ENCODE measurements at regions not wholly inside any gene's neighbourhood (a gene's known extent, or its start where the extent isn't known, plus 50 kb on each side); places are given as distances from the start of the nearest gene placed in this dataset.
"Not testable (repeated sequence)": the region's sequence is repeated elsewhere in the genome, so short reads cannot be mapped to it uniquely, and the experiment has no call there.

DNA sequence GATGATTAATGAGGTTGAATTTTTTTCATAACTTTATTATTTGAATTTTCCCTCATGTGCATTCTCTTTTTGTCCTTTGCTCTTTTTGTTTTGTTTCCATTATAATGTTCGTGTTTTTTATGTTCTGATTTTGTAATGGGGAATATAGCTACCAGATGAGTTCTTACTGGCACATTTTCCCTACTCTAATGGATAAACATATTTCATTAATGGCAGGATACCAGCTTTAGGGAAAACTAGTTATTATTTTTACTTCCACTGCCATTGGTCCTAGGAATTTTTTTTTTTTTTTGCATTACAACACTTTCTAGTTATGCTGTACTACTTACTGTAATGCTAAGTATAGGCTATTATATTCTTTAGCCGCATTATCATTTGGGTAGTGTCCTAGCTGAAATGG, 286.3 kb downstream of the SPRY1 start:
- H3K9me3 Mint-ChIP-seq, result peaks cover 7% of the 10 kb centered on the region
- H3K36me3 Mint-ChIP-seq (ENCODE audit: low read depth), result no peaks in the 10 kb centered on the region
- peaks cover 14% of the 10 kb centered on the region for H3K27me3 Mint-ChIP-seq
- H3K4me1 Mint-ChIP-seq (ENCODE audit: low read depth), result no peaks in the 10 kb centered on the region
- H3K4me3 Mint-ChIP-seq, result no peak overlapping the region
- H3K27ac Mint-ChIP-seq, result no peak overlapping the region

DNA sequence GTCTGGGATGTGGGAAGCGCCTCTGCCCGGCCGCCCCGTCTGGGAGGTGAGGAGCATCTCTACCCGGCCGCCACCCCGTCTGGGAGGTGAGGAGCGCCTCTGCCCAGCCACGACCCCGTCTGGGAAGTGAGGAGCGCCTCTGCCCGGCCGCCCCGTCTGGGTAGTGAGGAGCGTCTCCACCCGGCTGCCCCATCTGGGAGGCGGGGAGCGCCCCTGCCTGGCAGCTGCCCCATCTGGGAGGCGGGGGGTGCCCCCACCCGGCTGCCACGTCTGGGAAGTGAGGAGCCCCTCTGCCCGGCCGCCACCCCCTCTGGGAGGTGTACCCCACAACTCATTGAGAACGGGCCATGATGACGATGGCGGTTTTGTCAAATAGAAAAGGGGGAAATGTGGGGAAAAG, 288.3 kb downstream of the SPRY1 start:
- H3K4me3 Mint-ChIP-seq; H3K27me3 Mint-ChIP-seq; H3K27ac Mint-ChIP-seq; H3K4me1 Mint-ChIP-seq (ENCODE audit: low read depth); H3K36me3 Mint-ChIP-seq (ENCODE audit: low read depth): not testable (repeated sequence)
- H3K9me3 Mint-ChIP-seq, result peaks cover 16% of the 10 kb centered on the region

- H3K4me3 Mint-ChIP-seq; H3K9me3 Mint-ChIP-seq; H3K36me3 Mint-ChIP-seq (ENCODE audit: low read depth); H3K27ac Mint-ChIP-seq; H3K4me1 Mint-ChIP-seq (ENCODE audit: low read depth); H3K27me3 Mint-ChIP-seq: not testable (repeated sequence)
Measured at GRCh38 chr4:123695531-123695930, 298.9 kb downstream of the SPRY1 start.

DNA sequence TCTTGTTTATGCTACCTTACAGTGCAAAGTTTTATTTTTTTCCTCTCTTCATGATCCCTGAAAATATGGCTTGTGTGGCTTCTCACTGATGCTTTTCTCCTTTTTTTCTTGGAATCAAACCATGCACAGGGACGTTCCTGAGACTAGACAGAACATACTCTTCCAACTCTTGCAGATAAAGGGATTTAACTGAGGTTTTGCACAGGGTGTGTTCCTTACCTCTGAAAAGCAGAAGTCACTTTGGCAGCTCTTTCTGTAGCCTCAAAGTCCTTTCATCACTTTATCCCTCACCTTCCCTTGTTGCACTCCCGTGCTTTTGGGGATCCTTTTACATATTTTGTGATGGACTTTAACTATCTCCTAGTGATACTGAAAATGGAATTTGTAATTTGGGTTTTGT, 300.1 kb downstream of the SPRY1 start:
- Mint-ChIP-seq H3K9me3 (no peaks in the 10 kb centered on the region), H3K36me3 (ENCODE audit: low read depth) (no peaks in the 10 kb centered on the region), H3K4me1 (ENCODE audit: low read depth) (no peaks in the 10 kb centered on the region), H3K27ac (no peak overlapping the region), H3K27me3 (peaks cover under 1% of the 10 kb centered on the region), H3K4me3 (no peak overlapping the region)

DNA sequence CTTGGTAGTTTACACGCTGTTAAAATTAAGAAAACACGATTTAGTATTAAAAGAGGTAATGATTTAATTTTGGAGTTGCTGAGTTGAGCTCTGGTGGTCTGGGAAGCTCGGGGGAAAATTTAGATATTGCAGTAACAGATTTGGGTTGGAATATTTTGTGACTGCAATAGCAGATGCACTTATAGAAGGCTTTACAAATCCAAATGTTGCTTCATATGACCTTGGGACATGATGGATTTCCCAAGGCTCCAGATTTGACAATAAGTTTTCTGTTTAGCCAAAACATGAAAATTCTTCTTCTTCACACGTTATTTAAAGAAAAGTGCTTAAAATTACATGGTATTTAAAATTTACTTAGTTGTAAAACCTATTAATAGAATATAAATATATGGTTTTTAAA, 302.0 kb downstream of the SPRY1 start:
- peaks cover 3% of the 10 kb centered on the region for H3K27me3 Mint-ChIP-seq
- no peak overlapping the region for H3K27ac Mint-ChIP-seq
- no peaks in the 10 kb centered on the region for H3K36me3 Mint-ChIP-seq (ENCODE audit: low read depth)
- H3K4me1 Mint-ChIP-seq (ENCODE audit: low read depth), result no peaks in the 10 kb centered on the region
- H3K9me3 Mint-ChIP-seq, result no peaks in the 10 kb centered on the region
- H3K4me3 Mint-ChIP-seq, result no peak overlapping the region

- Mint-ChIP-seq H3K36me3 (ENCODE audit: low read depth) (no peaks in the 10 kb centered on the region), H3K27ac (no peak overlapping the region), H3K9me3 (no peaks in the 10 kb centered on the region), H3K27me3 (peaks cover 3% of the 10 kb centered on the region), H3K4me3 (no peak overlapping the region), H3K4me1 (ENCODE audit: low read depth) (no peaks in the 10 kb centered on the region)
Measured at GRCh38 chr4:123699880-123700771, 303.5 kb downstream of the SPRY1 start.

DNA sequence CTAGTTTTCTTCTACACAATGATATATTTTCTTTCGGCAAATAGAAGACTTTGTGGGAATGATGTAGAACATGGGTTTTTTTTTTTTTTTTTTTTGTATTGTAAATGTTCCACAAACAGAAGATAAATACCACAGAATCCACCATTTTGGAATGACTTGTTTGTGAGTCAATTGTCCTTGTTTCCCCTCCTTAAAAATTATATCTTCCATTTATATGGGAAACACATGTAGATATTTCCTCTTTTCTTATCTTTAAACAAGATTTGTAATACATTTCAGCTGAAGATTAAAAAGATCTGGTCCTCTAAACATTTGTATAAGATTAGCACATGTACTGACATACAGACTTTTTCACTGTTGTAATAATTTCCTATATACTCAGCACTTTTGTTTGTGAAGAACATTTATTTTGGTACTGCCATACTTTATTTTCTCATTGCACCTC, 304.6 kb downstream of the SPRY1 start:
- peaks cover 3% of the 10 kb centered on the region for H3K27me3 Mint-ChIP-seq
- no peak overlapping the region for H3K4me3 Mint-ChIP-seq
- no peaks in the 10 kb centered on the region for H3K9me3 Mint-ChIP-seq
- H3K4me1 Mint-ChIP-seq (ENCODE audit: low read depth), result no peaks in the 10 kb centered on the region
- H3K36me3 Mint-ChIP-seq (ENCODE audit: low read depth), result no peaks in the 10 kb centered on the region
- no peak overlapping the region for H3K27ac Mint-ChIP-seq

DNA sequence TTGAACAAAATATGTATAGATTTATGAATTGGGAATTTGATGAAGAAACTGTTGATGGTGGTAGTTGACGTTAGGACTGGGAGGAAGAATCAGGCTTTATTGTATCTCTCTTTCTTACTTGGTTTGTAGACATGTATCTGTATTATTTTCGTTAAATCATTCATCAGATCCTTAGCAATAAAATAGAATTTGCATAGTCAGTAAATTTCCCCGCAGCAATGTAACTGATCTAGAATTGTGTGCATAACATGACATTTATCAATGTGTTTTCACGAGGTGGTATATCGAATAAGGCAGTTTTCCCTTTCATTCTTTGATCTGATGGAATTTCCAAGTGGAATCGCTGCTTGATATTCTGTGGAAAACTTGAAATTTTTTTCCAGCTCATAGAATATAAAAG, 308.8 kb downstream of the SPRY1 start:
- Mint-ChIP-seq H3K27me3 (peaks cover 3% of the 10 kb centered on the region), H3K9me3 (peaks cover 6% of the 10 kb centered on the region), H3K27ac (no peak overlapping the region)

GRCh38 chr4:123706973-123707372, 310.4 kb downstream of the SPRY1 start:
- Mint-ChIP-seq H3K36me3 (ENCODE audit: low read depth) (no peaks in the 10 kb centered on the region), H3K27ac (no peak overlapping the region), H3K27me3 (no peaks in the 10 kb centered on the region), H3K4me1 (ENCODE audit: low read depth) (no peaks in the 10 kb centered on the region), H3K9me3 (peaks cover 6% of the 10 kb centered on the region), H3K4me3 (no peak overlapping the region)

More for the DNA sequence above, 308.8 kb downstream of the SPRY1 start:
- H3K36me3 Mint-ChIP-seq (ENCODE audit: low read depth), result no peaks in the 10 kb centered on the region
- no peaks in the 10 kb centered on the region for H3K4me1 Mint-ChIP-seq (ENCODE audit: low read depth)
- no peak overlapping the region for H3K4me3 Mint-ChIP-seq

- Mint-ChIP-seq H3K27ac (no peak overlapping the region), H3K9me3 (peaks cover 6% of the 10 kb centered on the region), H3K36me3 (ENCODE audit: low read depth) (no peaks in the 10 kb centered on the region), H3K4me3 (no peak overlapping the region), H3K4me1 (ENCODE audit: low read depth) (no peaks in the 10 kb centered on the region), H3K27me3 (peaks cover 3% of the 10 kb centered on the region)
Measured at GRCh38 chr4:123708902-123709301, 312.3 kb downstream of the SPRY1 start.

DNA sequence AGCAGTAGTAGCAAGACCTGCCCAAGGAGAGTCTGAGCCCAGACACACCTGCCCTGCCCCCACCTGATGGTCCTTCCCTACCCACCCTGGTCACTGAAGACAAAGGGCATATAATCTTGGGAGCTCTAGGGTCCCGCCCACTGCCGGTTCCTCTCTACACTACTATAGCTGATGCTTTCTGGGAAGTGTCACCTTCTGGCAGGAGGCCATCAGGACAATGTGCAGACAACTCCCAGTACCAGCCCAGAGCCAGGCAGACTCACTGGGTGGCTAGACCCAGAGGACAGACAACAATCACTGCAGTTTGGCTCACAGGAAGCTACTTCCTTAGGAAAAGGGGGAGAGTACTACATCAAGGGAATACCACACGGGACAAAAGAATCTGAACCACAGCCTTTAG, 312.7 kb downstream of the SPRY1 start:
- Mint-ChIP-seq H3K4me1 (ENCODE audit: low read depth) (no peaks in the 10 kb centered on the region), H3K27ac (no peak overlapping the region), H3K36me3 (ENCODE audit: low read depth) (no peaks in the 10 kb centered on the region), H3K4me3 (no peak overlapping the region), H3K27me3 (peaks cover 7% of the 10 kb centered on the region), H3K9me3 (peaks cover 6% of the 10 kb centered on the region)

DNA sequence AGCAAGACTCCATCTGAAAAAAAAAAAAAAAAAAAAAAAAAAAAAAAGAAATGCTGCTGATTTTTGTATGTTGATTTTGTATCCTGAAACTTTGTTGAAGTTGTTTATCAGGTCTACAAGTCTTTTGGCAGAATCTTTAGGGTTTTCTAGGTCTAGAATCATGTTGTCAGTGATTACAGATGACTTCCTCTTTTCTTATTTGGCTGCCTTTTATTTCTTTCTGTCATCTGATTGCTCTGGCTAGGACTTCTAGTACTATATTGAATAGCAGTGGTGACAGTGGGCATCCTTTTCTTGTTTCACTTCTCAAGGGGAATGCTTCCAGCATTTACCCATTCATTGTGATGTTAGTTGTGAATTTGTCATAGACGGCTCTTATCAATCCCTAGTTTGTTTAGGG, 334.4 kb downstream of the SPRY1 start:
- Mint-ChIP-seq H3K4me1 (ENCODE audit: low read depth) (no peaks in the 10 kb centered on the region), H3K27ac (no peak overlapping the region), H3K27me3 (peaks cover 9% of the 10 kb centered on the region), H3K4me3 (no peak overlapping the region), H3K36me3 (ENCODE audit: low read depth) (no peaks in the 10 kb centered on the region), H3K9me3 (peaks cover 8% of the 10 kb centered on the region)

DNA sequence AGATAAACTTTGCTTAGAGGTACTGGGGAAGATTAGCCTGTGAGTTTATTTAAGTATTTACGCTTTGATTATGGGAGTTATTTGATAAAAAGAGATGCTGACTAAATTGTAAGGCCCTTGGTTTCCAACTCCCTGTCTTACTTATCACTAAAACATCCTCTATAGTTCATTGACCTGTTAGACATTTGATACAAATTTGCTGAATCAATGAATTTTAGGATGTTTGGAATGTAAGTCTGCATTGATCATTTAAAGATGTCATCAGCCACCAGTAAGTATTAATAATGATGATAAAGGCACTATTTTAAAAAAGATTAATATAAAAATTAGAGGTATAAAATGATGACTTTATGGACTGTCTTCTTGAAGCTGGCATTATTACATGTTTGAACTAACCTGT, 340.6 kb downstream of the SPRY1 start:
- Mint-ChIP-seq H3K4me1 (ENCODE audit: low read depth) (no peaks in the 10 kb centered on the region), H3K4me3 (no peak overlapping the region), H3K36me3 (ENCODE audit: low read depth) (no peaks in the 10 kb centered on the region), H3K27ac (no peak overlapping the region), H3K9me3 (peaks cover 4% of the 10 kb centered on the region), H3K27me3 (peaks cover 4% of the 10 kb centered on the region)

GRCh38 chr4:123739806-123740205, 343.2 kb downstream of the SPRY1 start:
- no peak overlapping the region for H3K27ac Mint-ChIP-seq
- H3K4me3 Mint-ChIP-seq, result no peak overlapping the region
- no peaks in the 10 kb centered on the region for H3K36me3 Mint-ChIP-seq (ENCODE audit: low read depth)
- H3K9me3 Mint-ChIP-seq, result peaks cover under 1% of the 10 kb centered on the region
- H3K4me1 Mint-ChIP-seq (ENCODE audit: low read depth), result no peaks in the 10 kb centered on the region
- peaks cover 13% of the 10 kb centered on the region for H3K27me3 Mint-ChIP-seq

- H3K27me3 Mint-ChIP-seq, result peaks cover 16% of the 10 kb centered on the region
- H3K9me3 Mint-ChIP-seq, result no peaks in the 10 kb centered on the region
- H3K36me3 Mint-ChIP-seq (ENCODE audit: low read depth), result no peaks in the 10 kb centered on the region
- H3K4me3 Mint-ChIP-seq, result no peak overlapping the region
- H3K4me1 Mint-ChIP-seq (ENCODE audit: low read depth), result no peaks in the 10 kb centered on the region
- no peak overlapping the region for H3K27ac Mint-ChIP-seq
Measured at GRCh38 chr4:123740236-123740635, 343.6 kb downstream of the SPRY1 start.

DNA sequence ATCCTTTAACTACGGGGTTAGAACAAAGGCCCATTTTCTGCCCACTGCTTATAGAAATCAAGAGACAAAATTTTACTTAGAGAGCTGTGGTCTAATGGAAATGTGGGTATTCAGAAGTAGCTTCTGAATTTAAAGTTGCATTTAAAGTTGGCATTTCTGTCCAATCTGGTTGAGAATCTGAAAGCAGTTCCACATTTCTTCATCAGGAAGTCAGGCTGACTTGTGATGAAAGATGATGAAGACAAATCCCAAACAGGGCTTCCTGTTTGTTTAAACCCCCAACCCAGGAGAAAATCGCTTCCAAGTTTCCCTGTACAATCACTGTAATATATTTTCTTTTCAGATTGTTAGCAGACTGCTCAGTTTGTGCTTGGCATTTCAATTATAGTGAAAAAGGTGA, 345.3 kb downstream of the SPRY1 start:
- H3K36me3 Mint-ChIP-seq (ENCODE audit: low read depth), result no peaks in the 10 kb centered on the region
- H3K4me3 Mint-ChIP-seq, result no peak overlapping the region
- H3K27ac Mint-ChIP-seq, result no peak overlapping the region
- H3K9me3 Mint-ChIP-seq, result no peaks in the 10 kb centered on the region
- H3K4me1 Mint-ChIP-seq (ENCODE audit: low read depth), result no peaks in the 10 kb centered on the region
- H3K27me3 Mint-ChIP-seq, result peaks cover 24% of the 10 kb centered on the region

All from stimulated activated naive CD8-positive, alpha-beta T cell treated with anti-CD3 and anti-CD28 coated beads, Interleukin-15, Interleukin-2, amounts not matched to agents 100 ng/mL and 50 ng/mL, for 24 hours (primary cell).